GM19193 (cell line): ENCODE measurements at regions not wholly inside any gene's neighbourhood (a gene's known extent, or its start where the extent isn't known, plus 50 kb on each side); places are given as distances from the start of the nearest gene placed in this dataset.

Experiments
- POLR2A ChIP-seq: IDR thresholded peaks from 4 replicates; pipeline ENCODE4 v1.6.1; 2011; ENCODE audit not compliant: insufficient read depth, insufficient read length; ENCODE audit errors: extremely low read depth

GRCh38 chr4:123562994-123563750 is 166.6 kb downstream of the SPRY1 start:
- no peak for TF ChIP-seq POLR2A

- TF ChIP-seq POLR2A = no peak
These were observed 168.3 kb downstream of the SPRY1 start for GRCh38 chr4:123564758-123565346.

- TF ChIP-seq POLR2A = no peak
These were observed 172.3 kb downstream of the SPRY1 start for GRCh38 chr4:123568936-123569335.

- TF ChIP-seq POLR2A = no peak
These were observed 172.9 kb downstream of the SPRY1 start for GRCh38 chr4:123569541-123569940.

GRCh38 chr4:123573866-123574508 is 177.4 kb downstream of the SPRY1 start:
- no peak for TF ChIP-seq POLR2A

GRCh38 chr4:123575291-123575690 is 178.7 kb downstream of the SPRY1 start:
- no peak for TF ChIP-seq POLR2A

DNA sequence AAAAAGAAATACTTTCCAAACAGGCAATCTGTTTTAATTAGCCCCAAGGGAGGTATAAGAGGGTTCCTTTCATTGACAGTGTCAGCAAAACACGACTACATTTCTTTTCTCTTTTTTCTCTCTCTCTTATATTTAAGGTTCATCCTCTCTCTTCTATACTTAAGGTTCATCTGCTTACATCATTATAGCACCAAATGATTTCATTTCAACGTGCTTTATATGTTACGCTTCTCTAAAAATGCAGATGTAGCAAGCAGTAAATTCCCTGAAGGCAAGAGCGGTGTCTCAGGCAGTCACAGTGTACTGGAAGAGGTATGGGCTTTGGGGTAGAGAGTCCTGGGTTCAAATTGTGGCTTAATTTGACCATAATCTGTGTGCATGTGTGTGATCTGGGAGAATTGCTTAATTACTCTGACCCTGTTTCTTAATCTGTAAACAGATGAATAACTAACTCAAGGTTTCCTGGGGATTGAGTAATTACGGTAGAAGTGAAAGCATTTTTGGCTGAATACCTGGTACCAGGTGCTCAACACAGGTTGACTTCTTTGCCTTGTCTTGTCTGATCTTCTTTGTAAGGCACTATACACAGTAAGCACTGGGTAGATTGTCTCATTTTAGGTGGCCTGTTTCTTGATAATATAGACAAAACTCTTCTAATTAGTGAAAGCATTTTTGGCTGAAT is 180.8 kb downstream of the SPRY1 start:
- no peak for TF ChIP-seq POLR2A

- TF ChIP-seq POLR2A = no peak
These were observed 181.9 kb downstream of the SPRY1 start for GRCh38 chr4:123578276-123579029.

DNA sequence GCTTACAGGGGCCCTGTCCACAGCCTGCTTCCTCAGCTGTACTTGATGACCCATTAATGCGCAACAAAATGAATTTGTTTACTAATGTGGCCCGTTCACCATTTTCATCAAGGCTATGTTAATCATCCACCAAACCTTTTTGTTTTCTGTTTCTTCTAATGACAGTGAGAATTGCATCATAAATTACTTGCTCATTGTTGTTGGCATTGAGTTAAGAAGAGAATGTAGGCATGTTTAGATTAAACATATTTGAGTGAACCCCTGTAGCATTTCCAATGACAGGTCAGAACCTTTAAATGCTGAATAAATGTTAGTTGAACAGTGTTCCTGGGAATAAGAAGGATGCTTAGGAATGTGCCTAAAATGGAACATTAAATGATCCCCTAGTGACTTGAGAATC is 183.4 kb downstream of the SPRY1 start:
- no peak for TF ChIP-seq POLR2A

DNA sequence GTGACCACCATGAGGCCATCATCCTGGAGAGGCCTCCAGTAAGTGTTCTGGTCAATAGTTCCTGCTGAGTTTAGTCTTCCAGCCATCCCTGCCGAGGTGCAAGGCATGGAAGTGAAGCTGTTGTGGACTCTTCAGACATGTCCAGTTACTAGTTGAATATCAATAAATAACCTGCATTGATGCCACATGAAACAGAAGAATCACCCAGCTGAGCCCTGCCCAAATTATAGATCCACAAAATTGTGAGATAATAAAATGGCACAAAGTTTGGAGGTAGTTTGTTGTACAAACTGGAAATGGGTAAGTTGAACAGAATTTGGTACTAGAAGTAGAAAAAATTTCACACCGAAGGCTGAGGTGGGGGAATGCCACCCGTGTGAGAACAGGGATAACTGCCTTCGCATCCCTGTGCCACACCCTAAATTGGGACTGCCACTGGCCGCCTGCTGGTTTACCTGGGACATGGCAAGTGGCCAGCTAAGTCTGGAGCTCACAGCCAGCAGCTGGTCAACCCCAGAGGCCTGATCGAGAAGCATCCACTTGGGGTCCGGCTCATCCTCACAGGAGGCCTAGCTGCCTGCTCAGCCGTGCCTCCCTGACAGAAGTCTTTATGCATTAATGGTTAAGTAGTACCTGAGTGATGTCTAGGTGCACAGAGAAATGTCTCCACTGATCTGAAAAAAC is 184.5 kb downstream of the SPRY1 start:
- no peak for TF ChIP-seq POLR2A

DNA sequence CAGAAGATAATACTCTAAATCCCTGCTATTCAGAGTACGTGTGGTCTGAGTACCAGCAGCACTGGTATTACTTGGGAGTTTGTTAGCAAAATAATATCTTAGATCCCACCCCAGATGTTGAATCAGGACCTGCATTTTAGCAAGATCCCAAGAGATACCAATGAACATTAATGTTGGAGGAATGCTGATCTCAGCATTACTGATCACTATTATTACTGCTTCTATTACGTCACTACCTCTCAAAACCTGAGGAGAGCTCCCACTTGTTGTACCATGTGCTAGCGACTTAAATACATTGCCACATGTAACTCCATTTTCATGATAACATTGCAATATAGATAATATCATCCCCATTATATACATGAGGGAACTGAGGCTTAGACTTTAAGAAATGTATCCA is 185.2 kb downstream of the SPRY1 start:
- no peak for TF ChIP-seq POLR2A

GRCh38 chr4:123583043-123583442 is 186.4 kb downstream of the SPRY1 start:
- no peak for TF ChIP-seq POLR2A

DNA sequence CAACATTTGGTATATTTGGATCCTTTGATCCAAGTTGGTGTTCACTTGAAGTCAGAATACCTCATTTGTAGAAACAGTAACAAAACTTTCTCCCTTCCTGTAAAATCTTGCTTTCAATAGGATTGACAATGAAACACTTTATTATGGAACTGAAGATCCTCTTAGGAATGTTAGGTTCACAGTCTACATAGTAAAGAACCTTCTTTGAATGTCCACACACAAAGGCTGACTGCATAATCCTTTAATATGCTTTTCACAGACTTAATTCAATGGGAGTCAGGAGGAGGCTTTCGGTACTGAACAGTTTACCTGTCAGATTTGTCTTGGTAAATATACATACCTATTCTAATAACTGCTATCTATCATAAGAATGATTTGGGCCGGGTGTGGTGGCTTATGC is 188.5 kb downstream of the SPRY1 start:
- TF ChIP-seq POLR2A = no peak

DNA sequence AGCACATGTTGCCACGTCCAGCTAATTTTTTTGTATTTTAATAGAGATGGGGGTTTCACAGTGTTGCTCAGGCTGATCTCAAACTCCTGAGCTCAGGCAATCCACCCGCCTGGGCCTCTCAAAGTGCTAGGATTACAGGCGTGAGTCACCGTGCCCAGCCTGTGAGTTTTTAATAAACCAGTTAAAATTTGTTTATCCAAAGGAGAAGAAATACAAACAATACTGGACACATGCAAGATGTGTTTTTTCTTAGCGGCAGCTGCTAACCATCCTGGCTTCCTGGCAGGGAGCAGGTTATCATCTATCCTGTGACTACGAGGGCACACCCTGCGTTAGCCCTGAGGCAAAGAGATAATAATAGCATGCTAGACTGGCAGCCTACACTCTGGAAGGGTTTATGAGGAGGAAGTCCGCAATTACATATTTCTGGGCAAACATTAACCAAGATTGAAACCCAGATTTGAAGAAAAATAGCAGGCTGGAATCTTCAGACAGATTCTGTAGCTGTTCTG is 191.4 kb downstream of the SPRY1 start:
- no peak for TF ChIP-seq POLR2A
